ENCODE measurements at regions not wholly inside any gene's neighbourhood (a gene's known extent, or its start where the extent isn't known, plus 50 kb on each side); places are given as distances from the start of the nearest gene placed in this dataset.

DNA sequence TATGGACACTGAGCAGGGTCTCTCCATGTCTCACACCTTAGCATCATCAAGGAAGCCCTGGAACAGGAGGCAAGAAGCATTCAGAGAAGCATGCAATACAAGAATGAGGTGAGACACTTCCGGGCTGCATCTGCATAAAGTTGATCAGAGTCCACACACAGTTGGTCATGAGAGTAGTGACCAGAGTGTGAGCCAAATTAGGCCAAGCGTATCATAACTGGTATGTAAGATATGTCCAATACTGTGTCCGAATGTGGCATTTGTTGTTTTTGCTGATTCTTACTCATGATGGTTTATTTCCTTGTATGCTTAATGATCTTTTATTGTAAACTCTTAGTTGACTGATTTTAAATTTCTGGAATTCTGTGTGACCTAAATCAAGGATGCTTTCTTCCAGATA, 315.7 kb downstream of the INSC start:
- no peak overlapping the region for H2BK20ac ChIP-seq (ENCODE audit: low read depth, low read length, poor library complexity, severe bottlenecking)
- no peak overlapping the region for H3T11ph ChIP-seq (ENCODE audit: low read length)
- H3K79me2 ChIP-seq (ENCODE audit: insufficient read depth, low read length) = no peaks in the 10 kb centered on the region
- H3K4me2 ChIP-seq (ENCODE audit: insufficient read depth, insufficient read length, low read length) = no peak overlapping the region
- no peak overlapping the region for H3K27ac Mint-ChIP-seq
- H3K4me1 ChIP-seq (ENCODE audit: insufficient read depth, low read length) = no peaks in the 10 kb centered on the region
- H4K20me1 ChIP-seq (ENCODE audit: control insufficient read depth, insufficient read depth, insufficient read length) = no peaks in the 10 kb centered on the region
- peaks cover 4% of the 10 kb centered on the region; the same call in 1 of the 2 replicates for H3K27me3 Mint-ChIP-seq (ENCODE audit: low read depth)
- H2BK12ac ChIP-seq (ENCODE audit: insufficient read length, low read depth, low read length) = no peak overlapping the region
- H3K4me3 Mint-ChIP-seq = no peak overlapping the region
- no peak overlapping the region for H4K91ac ChIP-seq (ENCODE audit: insufficient read length, low read depth, low read length)
- H3K4ac ChIP-seq (ENCODE audit: low read depth, low read length) = no peak overlapping the region
- H3K23ac ChIP-seq (ENCODE audit: insufficient read length, low read depth, low read length) = no peak overlapping the region
- H3K4me1 Mint-ChIP-seq = peaks cover 4 to 6% of the 10 kb centered on the region in 2 experiments; a peak in 2 of 4 replicates
- no peaks in the 10 kb centered on the region for H3K9me3 ChIP-seq (ENCODE audit: control insufficient read depth, low read depth, low read length)
- no peak for DNase-seq
- no peak overlapping the region for H4K5ac ChIP-seq (ENCODE audit: insufficient read length, low read depth, low read length)
- no peaks in the 10 kb centered on the region for H3K79me1 ChIP-seq (ENCODE audit: insufficient read depth, low read depth, low read length, poor library complexity, severe bottlenecking)
- no peak overlapping the region for H2AK5ac ChIP-seq (ENCODE audit: insufficient read length, low read length)
- no peak overlapping the region for H3K18ac ChIP-seq (ENCODE audit: insufficient read length, low read depth, low read length)
- H3K9ac ChIP-seq (ENCODE audit: extremely low read depth, insufficient read length, low read length) = no peak overlapping the region
- no peak overlapping the region for H3K14ac ChIP-seq (ENCODE audit: insufficient read depth, low read length)
- no peak overlapping the region for H4K8ac ChIP-seq (replicated peaks; ENCODE audit: insufficient read length, low read depth, low read length)
- H3K56ac ChIP-seq (ENCODE audit: insufficient read length, low read depth, low read length) = no peak overlapping the region
- no peaks in the 10 kb centered on the region; a peak in 1 of 5 replicates for H3K9me3 Mint-ChIP-seq
- H2BK15ac ChIP-seq (ENCODE audit: low read depth, low read length) = no peak overlapping the region
- no peak overlapping the region for H2BK5ac ChIP-seq (ENCODE audit: insufficient read length, low read length)
- no CpG with 5 or more reads among the region's 3 CpGs for WGBS (ENCODE audit: extremely low coverage, insufficient read length, low lambda C conversion rate)
- H3K27ac ChIP-seq (ENCODE audit: insufficient read length, low read depth, low read length) = no peak overlapping the region
- H3K36me3 Mint-ChIP-seq (ENCODE audit: insufficient read depth in 1 of 3, low read depth in 3 of 3) = peaks cover 0 to 7% (median 0%) of the 10 kb centered on the region in 3 experiments; a peak in 1 of 7 replicates
- no peak overlapping the region for H2BK120ac ChIP-seq (ENCODE audit: low read depth, low read length, poor library complexity, severe bottlenecking)
- H3K23me2 ChIP-seq (ENCODE audit: insufficient read length, low read depth, low read length, poor library complexity, severe bottlenecking) = no peaks in the 10 kb centered on the region
- no peaks in the 10 kb centered on the region for H3K27me3 ChIP-seq (ENCODE audit: insufficient read depth, low read length)
- no peak overlapping the region for H2AFZ ChIP-seq (ENCODE audit: low read length)
- TF ChIP-seq, protein P1, sequence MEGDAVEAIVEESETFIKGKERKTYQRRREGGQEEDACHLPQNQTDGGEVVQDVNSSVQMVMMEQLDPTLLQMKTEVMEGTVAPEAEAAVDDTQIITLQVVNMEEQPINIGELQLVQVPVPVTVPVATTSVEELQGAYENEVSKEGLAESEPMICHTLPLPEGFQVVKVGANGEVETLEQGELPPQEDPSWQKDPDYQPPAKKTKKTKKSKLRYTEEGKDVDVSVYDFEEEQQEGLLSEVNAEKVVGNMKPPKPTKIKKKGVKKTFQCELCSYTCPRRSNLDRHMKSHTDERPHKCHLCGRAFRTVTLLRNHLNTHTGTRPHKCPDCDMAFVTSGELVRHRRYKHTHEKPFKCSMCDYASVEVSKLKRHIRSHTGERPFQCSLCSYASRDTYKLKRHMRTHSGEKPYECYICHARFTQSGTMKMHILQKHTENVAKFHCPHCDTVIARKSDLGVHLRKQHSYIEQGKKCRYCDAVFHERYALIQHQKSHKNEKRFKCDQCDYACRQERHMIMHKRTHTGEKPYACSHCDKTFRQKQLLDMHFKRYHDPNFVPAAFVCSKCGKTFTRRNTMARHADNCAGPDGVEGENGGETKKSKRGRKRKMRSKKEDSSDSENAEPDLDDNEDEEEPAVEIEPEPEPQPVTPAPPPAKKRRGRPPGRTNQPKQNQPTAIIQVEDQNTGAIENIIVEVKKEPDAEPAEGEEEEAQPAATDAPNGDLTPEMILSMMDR (conservative IDR thresholded peaks at IDR 0.05) = no peak

All from H9 (cell line).